GM19328 (cell line): ENCODE measurements at regions not wholly inside any gene's neighbourhood (a gene's known extent, or its start where the extent isn't known, plus 50 kb on each side); places are given as distances from the start of the nearest gene placed in this dataset.
"Not testable (repeated sequence)": the region's sequence is repeated elsewhere in the genome, so short reads cannot be mapped to it uniquely, and the experiment has no call there.

Experiments used
- ATAC-seq: cut with Tn5 transposase; IDR thresholded peaks from one replicate; pipeline ENCODE4 v1.9.1; 2021; ENCODE audit warnings: mild to moderate bottlenecking, moderate library complexity; ENCODE audit not compliant: unreplicated experiment

GRCh38 chrX:2574271-2574670, 73.5 kb upstream of the DHRSX start:
- no peak for ATAC-seq

- ATAC-seq, result no peak
These were observed 72.0 kb upstream of the DHRSX start for GRCh38 chrX:2572740-2573139.

- no peak for ATAC-seq
These were observed 67.3 kb upstream of the DHRSX start for GRCh38 chrX:2568125-2568524.

- no peak for ATAC-seq
These were observed 65.3 kb upstream of the DHRSX start for GRCh38 chrX:2566055-2566454.

- ATAC-seq, result no peak
These were observed 60.7 kb upstream of the DHRSX start for GRCh38 chrX:2561456-2561855.

GRCh38 chrX:2559124-2559523, 58.3 kb upstream of the DHRSX start:
- no peak for ATAC-seq

GRCh38 chrX:2554891-2555290, 54.1 kb upstream of the DHRSX start:
- ATAC-seq, result no peak

- not testable (repeated sequence) for ATAC-seq
These were observed 53.3 kb upstream of the DHRSX start for GRCh38 chrX:2554066-2554465.

GRCh38 chrX:2552621-2553201, 51.9 kb upstream of the DHRSX start:
- ATAC-seq, result no peak

- ATAC-seq, result no peak
These were observed 49.7 kb upstream of the DHRSX start for GRCh38 chrX:2550328-2551020.
